DND-41 (cell line): ENCODE measurements at regions not wholly inside any gene's neighbourhood (a gene's known extent, or its start where the extent isn't known, plus 50 kb on each side); places are given as distances from the start of the nearest gene placed in this dataset.

Experiments
- ATAC-seq: fragments of 200-7000 bp; cut with Tn5 transposase; 3 replicates; pipeline ENCODE4 v1.9.1; 2021; ENCODE audit warnings: low read depth; ENCODE audit not compliant: insufficient read depth
- DNase-seq: peaks from one replicate; pipeline ENCODE4 v3.0.0-alpha.2; 2020
- H2AFZ ChIP-seq: 2 replicates; pipeline ENCODE4 v1.6.0; 2012; ENCODE audit warnings: low read depth, low read length
- H3K27ac ChIP-seq: 2 replicates; pipeline ENCODE4 v1.5.1; 2012; ENCODE audit warnings: low read length, inconsistent platforms
- H3K27me3 ChIP-seq: fragments of 200-600 bp; sonication (generic); 2 replicates; pipeline ENCODE4 v1.6.0; 2012; ENCODE audit warnings: low read length, mild to moderate bottlenecking, inconsistent platforms; ENCODE audit not compliant: insufficient read depth, poor library complexity
- H3K36me3 ChIP-seq: 2 replicates; pipeline ENCODE4 v1.5.1; 2012; ENCODE audit warnings: low read length, inconsistent platforms; ENCODE audit not compliant: insufficient read depth
- H3K4me1 ChIP-seq: 2 replicates; pipeline ENCODE4 v1.5.1; 2012; ENCODE audit warnings: mild to moderate bottlenecking, low read length; ENCODE audit not compliant: insufficient read depth
- H3K4me2 ChIP-seq: 2 replicates; pipeline ENCODE4 v1.6.0; 2012; ENCODE audit warnings: mild to moderate bottlenecking, moderate library complexity, low read length, inconsistent platforms; ENCODE audit not compliant: insufficient read depth
- H3K4me3 ChIP-seq, 2 experiments: fragments of 200-600 bp in 1 of 2; shearing (Covaris generic) in 1 of 2; 2 replicates each; pipeline ENCODE4 v1.5.1; 2012 to 2016; ENCODE audit warnings: inconsistent platforms in 2 of 2, low read length in 2 of 2, mild to moderate bottlenecking in 2 of 2, low read depth in 1 of 2, moderate library complexity in 1 of 2
- H3K79me2 ChIP-seq: 2 replicates; pipeline ENCODE4 v1.6.0; 2012; ENCODE audit warnings: low read length, inconsistent platforms; ENCODE audit not compliant: insufficient read depth
- H3K9ac ChIP-seq: 2 replicates; pipeline ENCODE4 v1.6.0; 2012; ENCODE audit warnings: low read depth, mild to moderate bottlenecking, inconsistent platforms, low read length, moderate library complexity
- H3K9me3 ChIP-seq: 2 replicates; pipeline ENCODE4 v1.5.1; 2012; ENCODE audit warnings: low read length, moderate library complexity, mild to moderate bottlenecking, inconsistent platforms; ENCODE audit not compliant: insufficient read depth, severe bottlenecking
- H4K20me1 ChIP-seq: 2 replicates; pipeline ENCODE4 v1.6.0; 2012; ENCODE audit warnings: low read length; ENCODE audit not compliant: insufficient read depth
- CTCF ChIP-seq: IDR thresholded peaks from 2 replicates; pipeline ENCODE4 v1.5.1; 2012; ENCODE audit warnings: borderline replicate concordance, low read length, moderate library complexity, mild to moderate bottlenecking; ENCODE audit not compliant: poor library complexity, severe bottlenecking; ENCODE audit errors: extremely low read depth
- EZH2 ChIP-seq: IDR thresholded peaks from 3 replicates; pipeline ENCODE4 v1.6.1; 2012; ENCODE audit warnings: borderline replicate concordance, low read depth, mild to moderate bottlenecking, moderate library complexity, low read length, inconsistent platforms; ENCODE audit not compliant: severe bottlenecking

- Histone ChIP-seq H3K9ac (no peak overlapping the region), H3K27me3 (no peaks in the 10 kb centered on the region), H3K4me1 (no peaks in the 10 kb centered on the region), H4K20me1 (no peaks in the 10 kb centered on the region), H3K79me2 (no peaks in the 10 kb centered on the region), H3K4me3 (no peak overlapping the region), H3K9me3 (no peaks in the 10 kb centered on the region), H3K4me2 (no peak overlapping the region), H3K27ac (no peak overlapping the region), H3K36me3 (no peaks in the 10 kb centered on the region), H2AFZ (no peak overlapping the region)
- DNase-seq: no peak
- TF ChIP-seq EZH2 (no peak), CTCF (no peak)
- ATAC-seq: no peak
Measured at GRCh38 chr12:60710246-60710645, 1114.4 kb downstream of the SLC16A7 start.

- Histone ChIP-seq H3K4me2 (no peak overlapping the region), H3K79me2 (no peaks in the 10 kb centered on the region), H3K4me1 (no peaks in the 10 kb centered on the region), H3K27me3 (no peaks in the 10 kb centered on the region), H3K36me3 (no peaks in the 10 kb centered on the region), H3K4me3 (no peak overlapping the region), H3K9ac (no peak overlapping the region), H3K27ac (no peak overlapping the region), H2AFZ (no peak overlapping the region), H4K20me1 (no peaks in the 10 kb centered on the region), H3K9me3 (no peaks in the 10 kb centered on the region)
- DNase-seq (no peak), ATAC-seq (no peak)
- TF ChIP-seq EZH2: no peak
- TF ChIP-seq CTCF: no peak
Measured at GRCh38 chr12:60714141-60714900, 1118.5 kb downstream of the SLC16A7 start.

GRCh38 chr12:60724475-60724874 lies 1128.6 kb downstream of the SLC16A7 start:
- H3K4me2 ChIP-seq: no peak overlapping the region
- no peaks in the 10 kb centered on the region for H3K9me3 ChIP-seq
- no peaks in the 10 kb centered on the region for H3K36me3 ChIP-seq
- TF ChIP-seq CTCF (no peak), EZH2 (no peak)
- H3K4me3 ChIP-seq: no peak overlapping the region
- no peak for DNase-seq
- H3K4me1 ChIP-seq: no peaks in the 10 kb centered on the region
- H3K27me3 ChIP-seq: no peaks in the 10 kb centered on the region
- H2AFZ ChIP-seq: no peak overlapping the region
- H4K20me1 ChIP-seq: no peaks in the 10 kb centered on the region
- H3K79me2 ChIP-seq: no peaks in the 10 kb centered on the region
- H3K9ac ChIP-seq: no peak overlapping the region
- no peak for ATAC-seq
- H3K27ac ChIP-seq: no peak overlapping the region

- Histone ChIP-seq H3K9ac (no peak overlapping the region), H3K9me3 (no peaks in the 10 kb centered on the region), H3K4me2 (no peak overlapping the region), H3K27me3 (no peaks in the 10 kb centered on the region), H3K4me3 (no peak overlapping the region), H3K27ac (no peak overlapping the region), H3K4me1 (no peaks in the 10 kb centered on the region), H3K36me3 (no peaks in the 10 kb centered on the region), H2AFZ (no peak overlapping the region), H3K79me2 (no peaks in the 10 kb centered on the region), H4K20me1 (no peaks in the 10 kb centered on the region)
- ATAC-seq (no peak), DNase-seq (no peak)
- no peak for TF ChIP-seq EZH2
Measured at GRCh38 chr12:60724984-60725383, 1129.2 kb downstream of the SLC16A7 start.
